ENCODE measurements at regions not wholly inside any gene's neighbourhood (a gene's known extent, or its start where the extent isn't known, plus 50 kb on each side); places are given as distances from the start of the nearest gene placed in this dataset.

DNA sequence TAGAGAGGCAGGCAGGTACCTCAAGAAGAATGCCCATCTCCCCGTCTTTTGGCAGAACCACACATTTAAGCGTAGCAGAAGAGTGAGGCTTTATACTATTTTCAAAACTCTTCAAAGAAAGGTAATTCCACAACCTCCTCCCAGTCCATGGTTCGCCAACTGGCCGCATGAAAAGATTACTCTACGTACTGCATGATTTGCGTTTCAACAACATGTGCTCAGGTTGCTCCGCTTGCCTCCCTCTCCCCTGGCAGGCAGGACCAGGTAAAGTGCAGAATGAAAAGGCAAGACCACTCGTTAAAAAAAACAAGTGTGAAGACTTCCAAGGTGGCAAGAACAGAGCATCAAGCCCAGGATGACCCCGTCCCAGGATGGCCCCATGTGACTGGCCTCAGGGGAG, 143.7 kb downstream of the SP3 start:
- H3K9me3 ChIP-seq = no peaks in the 10 kb centered on the region
- TF ChIP-seq, protein P1, sequence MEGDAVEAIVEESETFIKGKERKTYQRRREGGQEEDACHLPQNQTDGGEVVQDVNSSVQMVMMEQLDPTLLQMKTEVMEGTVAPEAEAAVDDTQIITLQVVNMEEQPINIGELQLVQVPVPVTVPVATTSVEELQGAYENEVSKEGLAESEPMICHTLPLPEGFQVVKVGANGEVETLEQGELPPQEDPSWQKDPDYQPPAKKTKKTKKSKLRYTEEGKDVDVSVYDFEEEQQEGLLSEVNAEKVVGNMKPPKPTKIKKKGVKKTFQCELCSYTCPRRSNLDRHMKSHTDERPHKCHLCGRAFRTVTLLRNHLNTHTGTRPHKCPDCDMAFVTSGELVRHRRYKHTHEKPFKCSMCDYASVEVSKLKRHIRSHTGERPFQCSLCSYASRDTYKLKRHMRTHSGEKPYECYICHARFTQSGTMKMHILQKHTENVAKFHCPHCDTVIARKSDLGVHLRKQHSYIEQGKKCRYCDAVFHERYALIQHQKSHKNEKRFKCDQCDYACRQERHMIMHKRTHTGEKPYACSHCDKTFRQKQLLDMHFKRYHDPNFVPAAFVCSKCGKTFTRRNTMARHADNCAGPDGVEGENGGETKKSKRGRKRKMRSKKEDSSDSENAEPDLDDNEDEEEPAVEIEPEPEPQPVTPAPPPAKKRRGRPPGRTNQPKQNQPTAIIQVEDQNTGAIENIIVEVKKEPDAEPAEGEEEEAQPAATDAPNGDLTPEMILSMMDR (IDR thresholded peaks at IDR 0.05; ENCODE audit: low read depth, low read length) = no peak
- no peaks in the 10 kb centered on the region for H3K4me1 ChIP-seq
- H3K4me3 ChIP-seq (ENCODE audit: low read depth, low read length) = no peak overlapping the region
- no peak for DNase-seq
- H3K36me3 ChIP-seq = no peaks in the 10 kb centered on the region
- peaks cover 7% of the 10 kb centered on the region for H3K27me3 ChIP-seq

DNA sequence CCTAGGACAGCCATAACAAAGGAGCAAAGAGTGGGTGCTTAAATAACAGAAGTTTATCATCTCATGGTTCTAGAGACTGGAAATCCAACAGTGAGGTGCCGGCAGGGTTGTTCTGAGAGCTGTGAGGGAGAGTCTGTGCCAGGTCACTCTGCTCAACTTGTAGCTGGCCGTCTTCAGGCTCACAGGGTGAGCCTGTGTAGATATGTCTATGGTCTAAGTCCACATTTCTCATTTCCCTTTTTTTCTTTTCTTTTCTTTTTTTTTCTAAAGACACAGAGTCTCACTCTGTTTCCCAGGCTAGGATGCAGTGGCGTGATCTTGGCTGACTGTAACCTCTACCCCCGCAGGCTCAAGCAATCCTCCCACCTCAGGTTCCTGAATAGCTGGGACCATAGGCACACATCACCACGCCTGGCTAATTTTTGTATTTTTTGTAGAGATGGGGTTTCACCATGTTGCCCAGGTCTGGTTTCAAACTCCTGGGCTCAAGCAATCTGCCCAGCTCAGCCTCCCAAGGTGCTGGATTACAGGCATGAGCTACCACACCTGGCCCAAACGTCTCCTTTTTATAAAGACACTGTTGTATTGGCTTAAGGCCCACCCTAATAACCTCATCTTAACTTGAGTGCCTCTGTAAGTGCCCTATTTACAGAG, 142.2 kb downstream of the SP3 start:
- Histone ChIP-seq H3K36me3 (no peaks in the 10 kb centered on the region), H3K4me1 (no peaks in the 10 kb centered on the region), H3K4me3 (ENCODE audit: low read depth, low read length) (no peak overlapping the region), H3K9me3 (no peaks in the 10 kb centered on the region), H3K27me3 (peaks cover 9% of the 10 kb centered on the region)
- TF ChIP-seq, protein P1 (IDR thresholded peaks at IDR 0.05; ENCODE audit: low read depth, low read length) = no peak
- DNase-seq = no peak

DNA sequence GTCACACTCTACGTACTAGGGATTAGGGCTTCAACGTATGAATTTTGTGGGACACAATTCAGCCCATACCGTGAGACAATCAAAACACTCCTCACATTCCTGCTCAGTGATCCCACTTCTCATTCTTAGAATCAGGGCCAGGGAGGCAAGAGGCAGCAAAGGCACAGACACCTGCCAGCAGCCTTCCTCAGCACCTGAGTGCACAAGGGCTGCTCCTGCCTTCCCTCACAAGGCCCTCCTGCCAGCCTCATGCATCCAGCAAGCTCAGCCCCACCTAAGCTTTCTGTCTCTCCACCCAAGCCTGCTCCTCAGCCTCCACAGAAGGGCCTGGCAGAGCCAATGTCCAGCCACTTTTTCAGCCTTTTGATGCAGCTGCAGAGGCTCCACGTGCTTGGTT, 141.6 kb downstream of the SP3 start:
- no peak for DNase-seq
- H3K36me3 ChIP-seq = no peaks in the 10 kb centered on the region

DNA sequence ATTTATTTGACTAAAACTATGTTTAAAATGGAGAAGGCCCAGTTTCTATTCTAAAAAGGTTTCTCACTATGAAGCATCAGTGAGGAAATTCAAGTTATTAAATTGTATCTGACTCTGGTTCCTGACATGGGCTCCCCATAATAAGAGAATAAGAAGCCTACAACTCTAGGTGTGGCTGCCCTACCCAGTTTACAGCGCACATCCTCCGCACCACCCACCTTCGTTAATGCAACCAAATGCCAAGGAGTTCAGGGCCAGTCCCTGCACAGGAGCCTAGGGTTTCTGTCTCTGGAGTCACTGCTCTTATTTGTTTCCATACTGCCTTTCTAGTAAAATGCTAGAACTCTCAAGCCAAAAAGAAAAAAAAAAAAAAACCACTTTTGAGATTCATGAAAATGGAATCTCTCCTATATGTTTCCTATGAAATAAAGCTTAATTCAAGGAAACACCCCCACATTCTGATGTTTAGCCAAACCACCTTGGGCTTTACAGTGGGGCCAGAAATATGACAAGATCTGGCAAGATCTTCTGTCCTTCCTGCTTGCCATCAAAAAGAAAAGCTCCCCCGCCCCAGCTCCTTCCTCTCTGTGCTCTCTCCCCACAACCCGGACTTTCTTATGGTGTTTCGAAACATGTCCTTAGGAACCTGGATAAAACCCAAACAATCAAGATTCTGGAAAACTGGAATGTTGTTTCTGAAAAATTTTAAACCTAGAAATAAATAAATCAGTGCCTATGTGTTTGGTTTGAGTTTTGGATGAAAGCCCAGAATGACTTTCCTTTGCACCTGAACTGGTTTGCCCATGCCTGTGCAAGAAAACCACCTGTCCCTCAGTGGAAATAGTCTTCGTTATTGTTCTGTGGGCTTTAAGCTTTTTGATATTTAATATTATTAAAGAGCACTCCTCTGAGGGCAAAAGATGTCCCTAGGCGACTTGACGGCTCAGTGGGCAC, 136.7 kb downstream of the SP3 start:
- H3K4me3 ChIP-seq (ENCODE audit: low read depth, low read length) = no peak overlapping the region
- no peaks in the 10 kb centered on the region for H3K36me3 ChIP-seq
- H3K27me3 ChIP-seq = peaks cover 9% of the 10 kb centered on the region
- TF ChIP-seq, protein P1 (IDR thresholded peaks at IDR 0.05; ENCODE audit: low read depth, low read length) = no peak
- DNase-seq = no peak
- no peaks in the 10 kb centered on the region for H3K9me3 ChIP-seq
- no peaks in the 10 kb centered on the region for H3K4me1 ChIP-seq

More for the DNA sequence above, 141.6 kb downstream of the SP3 start:
- Histone ChIP-seq H3K4me3 (ENCODE audit: low read depth, low read length) (no peak overlapping the region), H3K27me3 (peaks cover 9% of the 10 kb centered on the region), H3K4me1 (no peaks in the 10 kb centered on the region), H3K9me3 (no peaks in the 10 kb centered on the region)
- TF ChIP-seq, protein P1 (IDR thresholded peaks at IDR 0.05; ENCODE audit: low read depth, low read length) = no peak

DNA sequence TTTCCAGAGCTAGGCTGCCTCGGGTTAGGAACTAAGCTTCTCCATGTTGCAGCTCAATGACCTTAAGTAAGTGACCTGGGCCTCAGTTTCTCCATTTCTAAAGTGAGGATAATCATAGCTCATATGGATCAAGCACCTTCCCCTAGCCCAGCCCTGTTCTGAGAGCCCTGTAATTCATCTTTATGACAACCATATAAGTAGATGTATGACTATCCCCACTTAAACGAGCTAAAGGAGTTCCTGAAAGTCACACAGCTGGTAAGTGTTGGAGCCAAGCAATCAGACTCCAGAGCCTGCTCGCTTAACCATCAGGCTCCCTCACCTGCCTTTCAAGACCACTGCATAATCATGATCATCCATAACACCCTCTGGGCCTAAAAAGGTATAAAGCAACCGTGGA, 135.4 kb downstream of the SP3 start:
- DNase-seq = no peak

More for the DNA sequence above, 135.4 kb downstream of the SP3 start:
- H3K9me3 ChIP-seq = no peaks in the 10 kb centered on the region
- no peak overlapping the region for H3K4me3 ChIP-seq (ENCODE audit: low read depth, low read length)
- H3K4me1 ChIP-seq = no peaks in the 10 kb centered on the region
- no peaks in the 10 kb centered on the region for H3K36me3 ChIP-seq
- TF ChIP-seq, protein P1 (IDR thresholded peaks at IDR 0.05; ENCODE audit: low read depth, low read length) = no peak
- peaks cover 9% of the 10 kb centered on the region for H3K27me3 ChIP-seq
